Stomach (tissue), 8 donors: ENCODE measurements at regions not wholly inside any gene's neighbourhood (a gene's known extent, or its start where the extent isn't known, plus 50 kb on each side); places are given as distances from the start of the nearest gene placed in this dataset.
A peak's percentile ranks its signal among the peaks of the same experiment; 100 is the strongest.

Source experiments
- DNase-seq, 2 donors: peaks; one replicate each; pipeline versions ENCODE4 v3.0.0 to v3.0.0-alpha.2; 2013 to 2019
- H3K27ac ChIP-seq, 5 donors: fragments of 200-600 bp in 4 of 5; sonication (generic) in 4 of 5; one replicate each; pipeline ENCODE4 v1.5.1; 2013 to 2019; ENCODE audit warnings: mild to moderate bottlenecking in 1 of 5, moderate library complexity in 1 of 5
- H3K27me3 ChIP-seq, 3 donors: fragments of 200-600 bp; sonication (generic); one replicate each; pipeline ENCODE4 v1.5.1; 2017 to 2019; ENCODE audit warnings: mixed run types in 1 of 3
- H3K36me3 ChIP-seq, 4 donors: fragments of 200-600 bp; sonication (generic); 1 replicate in 3 of 4; 2 replicates in 1 of 4; pipeline ENCODE4 v1.5.1; 2016 to 2019
- H3K4me1 ChIP-seq, 4 donors: fragments of 200-600 bp; sonication (generic); one replicate each; pipeline ENCODE4 v1.5.1; 2016 to 2019
- H3K4me3 ChIP-seq, 4 donors: fragments of 200-600 bp; sonication (generic) in 3 of 4; one replicate each; pipeline ENCODE4 v1.5.1; 2016 to 2019; ENCODE audit warnings: mild to moderate bottlenecking in 1 of 4
- H3K9me3 ChIP-seq, 4 donors: fragments of 200-600 bp; sonication (generic); one replicate each; pipeline ENCODE4 v1.5.1; 2016 to 2019
- EP300 ChIP-seq: sonication (generic); formaldehyde crosslinking; IDR thresholded peaks from one replicate; pipeline ENCODE4 v1.6.1; 2017; ENCODE audit warnings: antibody characterized with exemption
- POLR2A ChIP-seq, 4 donors: fragments of 450-650 bp; IDR thresholded peaks; one replicate each; pipeline ENCODE4 v1.6.1; 2016; ENCODE audit warnings: antibody characterized with exemption in 4 of 4, control low read depth in 2 of 4, mild to moderate bottlenecking in 1 of 4, moderate library complexity in 1 of 4
- POLR2AphosphoS5 ChIP-seq, 3 donors: sonication (generic); formaldehyde crosslinking; IDR thresholded peaks; one replicate each; pipeline ENCODE4 v1.6.1; 2016; ENCODE audit warnings: antibody characterized with exemption in 3 of 3
- WGBS, 5 donors: extraction: QIAGEN DNeasy Blood & Tissue Kit in 3 of 5; methylation state at CpG; one replicate each; pipeline versions ENCODE4 v1.1.5 to v1.1.7; 2013 to 2018; 5-methylcytosine and 5-hydroxymethylcytosine counted together
- intact Hi-C: fragments of 100-400 bp; cut with DNase I; formaldehyde crosslinking; loops from one replicate; pipeline ENCODE4 v1.15.1; 2023; ENCODE audit warnings: low total_unique reads
- TF ChIP-seq, protein P1 (sequence below), 7 experiments: fragments of 450-650 bp in 4 of 7; fragments of 200-600 bp in 3 of 7; sonication (generic) in 3 of 7; IDR thresholded peaks; one replicate each; pipeline ENCODE4 v1.5.1; 2016 to 2019; ENCODE audit warnings: antibody characterized with exemption in 7 of 7, control low read depth in 2 of 7, mild to moderate bottlenecking in 1 of 7
- donor health status: healthy with polysubstance abuse.
- donor health status: Bipolar disorder and iron deficiency.
- donor health status: healthy.

DNA sequence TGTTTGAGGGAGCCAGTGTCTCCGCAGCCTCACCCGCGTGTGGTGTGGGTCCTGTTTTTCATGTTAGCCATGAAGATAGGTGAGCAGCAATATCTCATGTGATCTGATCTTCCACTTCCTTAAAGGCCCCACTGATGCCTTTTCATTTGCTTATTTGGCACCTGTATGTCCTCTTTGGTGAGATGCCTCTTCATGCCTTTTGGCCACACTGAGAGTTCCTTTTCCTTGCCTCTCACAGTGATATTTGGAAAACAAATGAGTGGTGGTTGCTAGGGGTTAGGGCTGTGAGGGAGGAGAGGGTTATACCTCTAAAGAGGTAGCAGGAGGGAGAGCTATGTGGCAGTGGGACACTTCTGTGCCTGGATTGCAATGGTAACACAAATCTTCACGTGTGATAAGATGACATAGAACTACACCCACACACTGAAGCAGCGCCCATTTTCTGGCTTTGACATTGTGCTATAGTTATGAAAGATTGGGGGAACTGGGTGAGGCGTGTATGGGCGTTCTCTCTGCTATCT, 90.4 kb upstream of the TNS3 start:
- no peaks in the 10 kb centered on the region for H3K27me3 ChIP-seq
- no peaks in the 10 kb centered on the region for H3K9me3 ChIP-seq
- peak overlapping the region in 1 of 5 donors; percentile 49 for H3K27ac ChIP-seq
- WGBS, 5 donors: 56 to 75% (median 70%) methylated on average over 7 of the region's 7 CpGs
- intact Hi-C loops: no loop called here
- no peak for DNase-seq
- no peak for TF ChIP-seq POLR2A (IDR thresholded peaks at IDR 0.05)
- no peak for TF ChIP-seq POLR2AphosphoS5 (IDR thresholded peaks at IDR 0.05)
- TF ChIP-seq, protein P1, sequence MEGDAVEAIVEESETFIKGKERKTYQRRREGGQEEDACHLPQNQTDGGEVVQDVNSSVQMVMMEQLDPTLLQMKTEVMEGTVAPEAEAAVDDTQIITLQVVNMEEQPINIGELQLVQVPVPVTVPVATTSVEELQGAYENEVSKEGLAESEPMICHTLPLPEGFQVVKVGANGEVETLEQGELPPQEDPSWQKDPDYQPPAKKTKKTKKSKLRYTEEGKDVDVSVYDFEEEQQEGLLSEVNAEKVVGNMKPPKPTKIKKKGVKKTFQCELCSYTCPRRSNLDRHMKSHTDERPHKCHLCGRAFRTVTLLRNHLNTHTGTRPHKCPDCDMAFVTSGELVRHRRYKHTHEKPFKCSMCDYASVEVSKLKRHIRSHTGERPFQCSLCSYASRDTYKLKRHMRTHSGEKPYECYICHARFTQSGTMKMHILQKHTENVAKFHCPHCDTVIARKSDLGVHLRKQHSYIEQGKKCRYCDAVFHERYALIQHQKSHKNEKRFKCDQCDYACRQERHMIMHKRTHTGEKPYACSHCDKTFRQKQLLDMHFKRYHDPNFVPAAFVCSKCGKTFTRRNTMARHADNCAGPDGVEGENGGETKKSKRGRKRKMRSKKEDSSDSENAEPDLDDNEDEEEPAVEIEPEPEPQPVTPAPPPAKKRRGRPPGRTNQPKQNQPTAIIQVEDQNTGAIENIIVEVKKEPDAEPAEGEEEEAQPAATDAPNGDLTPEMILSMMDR (IDR thresholded peaks at IDR 0.05): no peak
- no peak for TF ChIP-seq EP300
- no peaks in the 10 kb centered on the region for H3K36me3 ChIP-seq
- H3K4me1 ChIP-seq: peaks cover 0 to 12% (median 11%) of the 10 kb centered on the region in 4 donors
- H3K4me3 ChIP-seq: no peak overlapping the region

DNA sequence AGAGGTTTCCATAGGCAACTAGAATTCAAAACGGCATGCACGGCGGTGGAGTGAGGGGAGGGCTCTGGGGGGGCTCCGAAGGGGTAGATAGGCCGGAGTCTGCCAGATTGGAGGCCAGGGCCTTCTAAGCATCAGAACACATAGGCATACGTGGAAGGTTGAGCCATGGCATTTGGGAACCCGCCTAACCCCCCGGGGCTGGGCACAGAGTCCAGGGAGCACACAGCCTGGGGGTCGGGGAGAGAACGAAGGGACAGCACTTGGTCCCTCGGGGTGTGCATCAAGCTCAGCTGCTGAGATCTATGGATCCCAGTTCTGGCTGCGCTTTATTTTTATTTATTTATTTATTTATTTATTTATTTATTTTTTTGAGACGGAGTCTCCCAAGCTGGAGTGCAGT, 89.4 kb upstream of the TNS3 start:
- whole genome bisulfite sequencing, 5 donors: 88 to 94% (median 92%) methylated on average over 13 of the region's 13 CpGs
- TF ChIP-seq POLR2A (IDR thresholded peaks at IDR 0.05) (no peak), EP300 (no peak), POLR2AphosphoS5 (IDR thresholded peaks at IDR 0.05) (no peak)
- TF ChIP-seq, protein P1 (IDR thresholded peaks at IDR 0.05): no peak
- Histone ChIP-seq H3K27ac (peak overlapping the region in 1 of 5 donors; percentile 49), H3K4me3 (no peak overlapping the region), H3K36me3 (no peaks in the 10 kb centered on the region), H3K27me3 (no peaks in the 10 kb centered on the region), H3K9me3 (no peaks in the 10 kb centered on the region), H3K4me1 (peaks cover 0 to 12% (median 11%) of the 10 kb centered on the region in 4 donors)
- no peak for DNase-seq
- intact Hi-C loops: no loop called here

DNA sequence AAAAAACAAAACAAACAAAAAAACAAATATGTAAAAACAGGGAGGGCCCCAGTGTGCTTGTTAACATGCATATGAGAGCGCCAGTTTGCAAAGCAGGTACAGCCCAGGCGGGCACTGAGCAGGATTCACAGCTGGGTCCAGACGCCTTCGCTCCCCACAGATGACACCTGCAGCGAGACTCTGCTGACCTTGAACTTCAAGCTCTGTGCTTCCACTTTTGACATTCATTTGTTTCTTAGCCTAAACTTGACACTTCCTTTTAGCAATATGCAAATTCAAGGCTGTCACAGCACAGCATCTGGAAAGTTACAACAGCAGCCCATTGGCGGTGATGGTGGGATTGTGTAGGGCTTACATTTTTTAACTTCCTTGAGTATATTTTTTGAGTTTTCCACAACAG, 88.8 kb upstream of the TNS3 start:
- peak in 1 of 2 donors; percentile 41 for DNase-seq
- no peak overlapping the region for H3K4me3 ChIP-seq
- H3K27ac ChIP-seq: peak overlapping the region in 1 of 5 donors; percentile 49
- no peak for TF ChIP-seq POLR2AphosphoS5 (IDR thresholded peaks at IDR 0.05)
- no peak for TF ChIP-seq POLR2A (IDR thresholded peaks at IDR 0.05)
- no peak for TF ChIP-seq EP300
- TF ChIP-seq, protein P1 (IDR thresholded peaks at IDR 0.05): no peak
- H3K9me3 ChIP-seq: no peaks in the 10 kb centered on the region
- intact Hi-C loops: no loop called here
- 72 to 96% (median 82%) methylated on average over 6 of the region's 6 CpGs for WGBS, 5 donors
- no peaks in the 10 kb centered on the region for H3K27me3 ChIP-seq
- peaks cover 0 to 12% (median 11%) of the 10 kb centered on the region in 4 donors for H3K4me1 ChIP-seq
- H3K36me3 ChIP-seq: no peaks in the 10 kb centered on the region

DNA sequence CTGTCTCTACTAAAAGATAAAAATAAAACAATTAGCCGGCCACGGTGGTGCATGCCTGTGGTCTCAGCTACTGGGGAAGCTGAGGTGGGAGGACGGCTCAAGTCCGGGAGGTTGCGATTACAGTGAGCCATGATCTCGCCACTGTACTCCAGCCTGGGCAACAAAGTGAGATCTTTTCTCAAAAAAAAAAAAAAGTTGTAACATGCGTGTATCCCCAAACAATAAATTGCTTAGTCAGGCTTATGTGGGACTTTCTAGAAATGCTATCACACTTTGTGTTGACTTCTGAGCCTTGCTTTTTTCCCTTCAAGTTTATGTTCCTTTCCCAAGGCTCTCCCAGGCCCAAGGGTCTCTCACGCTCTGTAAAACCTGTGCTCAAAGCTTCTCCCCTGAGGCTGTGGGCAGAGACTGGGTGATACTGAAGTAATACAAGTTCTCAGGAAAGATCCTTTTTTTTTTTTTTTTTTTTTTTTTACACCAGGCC, 88.0 kb upstream of the TNS3 start:
- Histone ChIP-seq H3K4me3 (no peak overlapping the region), H3K36me3 (no peaks in the 10 kb centered on the region), H3K27ac (peak overlapping the region in 4 of 5 donors; percentile 46 to 73 (median 64)), H3K9me3 (no peaks in the 10 kb centered on the region), H3K4me1 (peaks cover 0 to 12% (median 11%) of the 10 kb centered on the region in 4 donors), H3K27me3 (no peaks in the 10 kb centered on the region)
- no peak for DNase-seq
- 51 to 78% (median 72%) methylated on average over 8 of the region's 8 CpGs for WGBS, 5 donors
- intact Hi-C loops: no loop called here
- TF ChIP-seq, protein P1 (IDR thresholded peaks at IDR 0.05): no peak
- TF ChIP-seq POLR2A (IDR thresholded peaks at IDR 0.05) (no peak), POLR2AphosphoS5 (IDR thresholded peaks at IDR 0.05) (no peak), EP300 (no peak)
